ENCODE measurements at regions not wholly inside any gene's neighbourhood (a gene's known extent, or its start where the extent isn't known, plus 50 kb on each side); places are given as distances from the start of the nearest gene placed in this dataset.

DNA sequence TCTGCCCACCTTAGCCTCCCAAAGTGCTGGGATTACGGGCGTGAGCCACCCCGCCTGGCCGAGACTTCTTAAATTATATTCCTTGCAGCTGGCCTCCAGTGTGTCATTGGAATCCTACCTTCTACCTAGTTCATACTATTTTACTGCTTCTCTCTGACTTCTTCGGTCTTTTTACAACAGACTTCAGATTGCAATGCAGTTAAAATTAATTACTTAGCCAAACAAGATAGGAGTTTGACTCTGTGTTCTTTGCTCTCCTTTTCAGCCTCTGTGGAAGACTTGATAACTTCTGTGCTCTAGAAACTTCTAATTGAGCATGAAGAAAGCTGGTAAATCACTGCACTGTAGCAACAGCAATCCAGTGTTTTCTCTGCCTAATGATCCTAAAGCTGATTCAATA lies 199.5 kb downstream of the GASK1B start:
- no peak for DNase-seq (ENCODE audit: low read depth, low spot score)

DNA sequence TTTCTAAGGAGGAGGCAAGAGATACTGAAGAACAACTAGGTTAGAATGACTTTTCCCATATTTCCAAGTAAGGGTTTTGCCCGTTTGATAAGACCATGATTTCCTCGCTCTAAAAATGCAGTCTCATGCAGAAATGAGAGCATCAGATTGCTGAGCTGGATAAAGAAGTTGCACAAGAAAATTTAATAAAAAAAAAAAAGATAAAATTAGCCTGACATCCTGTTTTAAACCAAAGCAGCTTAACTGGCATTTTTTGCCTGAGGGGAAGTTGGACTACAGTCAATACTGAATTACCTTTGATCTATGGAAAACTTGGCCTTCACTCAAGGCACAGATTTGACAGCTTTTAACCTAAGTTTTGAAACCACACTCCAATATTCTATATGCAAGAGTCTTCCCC lies 208.4 kb downstream of the GASK1B start:
- no peak for DNase-seq (ENCODE audit: low read depth, low spot score)

DNA sequence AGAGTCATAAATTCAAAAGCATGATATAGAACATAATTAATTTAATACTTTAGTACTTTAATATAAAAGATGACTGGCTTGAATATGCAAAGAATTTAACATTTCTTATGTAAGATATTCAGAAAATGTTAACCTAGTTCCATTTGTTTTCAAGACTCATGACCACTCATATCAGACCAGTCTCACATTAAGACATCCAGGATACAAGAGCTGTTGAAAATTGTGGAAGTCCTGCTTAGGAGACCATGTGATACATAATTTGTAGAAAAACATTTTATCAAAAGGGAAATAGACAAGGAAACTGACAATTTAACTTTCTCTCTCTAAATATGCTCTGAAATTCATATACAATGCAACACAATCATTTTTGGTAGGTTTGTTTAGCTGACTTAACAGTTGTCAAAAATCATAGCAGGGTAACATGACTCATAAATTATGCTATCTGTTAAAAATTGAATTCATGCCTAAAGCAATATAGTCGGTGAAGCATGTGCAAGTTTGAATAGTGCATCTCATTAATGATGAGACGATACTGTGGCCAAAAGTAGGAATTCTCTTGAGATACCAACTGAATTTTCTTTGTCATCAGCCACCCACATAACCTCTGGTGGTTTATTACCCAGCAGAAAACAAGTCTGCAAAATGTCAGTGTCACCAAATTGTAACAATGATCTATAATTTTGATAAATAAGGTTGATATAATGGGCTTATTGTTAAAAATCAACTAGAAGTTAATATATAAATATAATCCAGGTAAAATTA lies 211.4 kb downstream of the GASK1B start:
- DNase-seq (ENCODE audit: low read depth, low spot score) = no peak

- DNase-seq (ENCODE audit: low read depth, low spot score) = no peak
Observed at GRCh38 chr4:157957905-157958304, 214.9 kb downstream of the GASK1B start.

DNA sequence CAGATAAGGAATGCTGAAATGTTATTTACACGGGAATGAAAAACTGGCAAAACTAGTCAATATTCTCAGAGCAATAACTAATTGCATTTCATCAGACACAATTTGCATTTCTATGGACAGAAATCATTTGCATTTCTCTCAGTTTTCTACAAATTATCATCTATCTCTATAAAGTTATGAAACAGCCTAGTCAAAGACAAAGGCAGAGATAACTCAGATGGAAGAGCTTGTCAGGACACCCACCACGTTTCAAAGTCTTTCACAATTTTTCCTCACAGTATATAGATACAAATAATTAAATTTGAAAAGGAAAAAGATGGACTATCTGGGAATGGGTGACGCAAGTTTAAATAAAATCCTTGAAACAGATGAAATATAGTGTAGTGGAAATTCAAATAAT lies 230.8 kb downstream of the GASK1B start:
- DNase-seq (ENCODE audit: low read depth, low spot score) = no peak

GRCh38 chr4:157934151-157934550 lies 238.7 kb downstream of the GASK1B start:
- no peak for DNase-seq (ENCODE audit: low read depth, low spot score)

GRCh38 chr4:157932936-157933335 lies 239.9 kb downstream of the GASK1B start:
- no peak for DNase-seq (ENCODE audit: low read depth, low spot score)

DNA sequence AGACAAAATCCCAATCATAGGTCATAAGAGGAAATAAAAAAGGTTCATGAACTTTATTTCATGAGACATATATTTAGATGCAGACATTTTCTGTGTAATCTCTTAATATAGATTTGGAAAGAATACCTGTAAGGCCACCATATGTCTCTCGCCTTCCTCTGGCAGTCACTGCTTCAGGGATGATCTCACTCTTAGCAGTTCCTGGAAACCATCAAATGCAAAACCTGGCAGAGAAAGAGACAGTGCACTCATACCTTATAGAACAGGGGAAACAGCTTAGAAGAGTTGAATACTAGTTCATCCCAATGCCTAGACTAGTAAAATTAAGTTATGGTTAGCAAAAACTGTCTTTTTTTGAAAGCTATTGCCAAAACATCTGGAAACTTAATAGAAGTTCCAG lies 243.3 kb downstream of the GASK1B start:
- DNase-seq (ENCODE audit: low read depth, low spot score) = no peak

- DNase-seq (ENCODE audit: low read depth, low spot score) = no peak
Observed at GRCh38 chr4:157918036-157918832, 254.6 kb downstream of the GASK1B start.

DNA sequence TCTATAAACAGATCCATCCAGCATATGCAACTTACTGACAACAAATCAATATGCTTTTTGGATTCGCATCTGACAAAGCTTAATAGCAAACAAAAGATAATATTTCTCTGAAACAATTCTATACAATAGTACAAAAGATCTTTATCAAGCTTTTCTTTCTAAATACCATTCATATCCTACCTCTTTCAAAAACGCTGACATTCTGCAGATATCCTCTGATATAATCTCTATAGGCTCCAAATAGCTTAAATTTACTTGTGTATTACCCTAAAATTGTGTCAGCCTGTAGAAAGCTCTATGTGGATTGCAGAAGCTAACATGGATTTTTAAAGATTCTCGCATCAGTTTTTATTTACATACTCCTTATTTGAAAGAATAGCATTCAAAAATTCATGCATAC lies 260.6 kb downstream of the GASK1B start:
- DNase-seq (ENCODE audit: low read depth, low spot score) = no peak

DNA sequence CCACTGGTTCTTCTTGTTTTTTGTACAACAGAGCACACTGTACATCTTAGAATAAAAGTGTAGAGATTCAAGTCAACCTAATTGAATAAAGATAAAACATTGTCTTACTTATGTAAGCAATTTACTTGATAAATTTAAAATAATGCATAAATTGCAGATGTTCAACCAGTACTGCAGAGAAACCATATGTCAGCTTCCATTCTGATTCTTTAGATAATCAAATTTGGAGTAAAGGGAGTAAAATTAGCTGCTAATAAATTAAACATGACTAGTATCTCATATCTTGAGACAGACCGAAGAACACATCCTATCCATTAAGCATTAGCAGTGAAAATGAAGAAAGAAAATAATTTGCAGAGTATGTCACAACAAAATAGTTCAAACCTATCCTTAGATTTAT lies 261.2 kb downstream of the GASK1B start:
- no peak for DNase-seq (ENCODE audit: low read depth, low spot score)

DNA sequence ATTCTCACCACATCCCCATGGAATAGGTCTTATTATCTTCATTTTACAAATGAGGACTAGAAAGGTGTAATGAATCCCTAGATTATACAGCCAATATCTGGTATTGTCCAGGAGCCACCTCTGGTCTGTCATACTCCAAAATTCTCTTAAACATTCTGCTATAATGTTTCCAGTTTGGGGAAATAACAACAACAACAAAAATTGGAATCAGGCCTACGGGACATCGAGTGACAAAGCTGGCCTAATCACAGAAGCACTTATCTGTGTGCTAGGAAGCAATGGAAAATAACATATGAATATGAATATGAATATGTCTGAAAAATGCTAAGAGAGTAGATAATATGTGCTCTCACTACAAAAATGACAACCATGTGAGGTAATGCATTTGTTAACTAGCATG lies 264.1 kb downstream of the GASK1B start:
- no peak for DNase-seq (ENCODE audit: low read depth, low spot score)

- no peak for DNase-seq (ENCODE audit: low read depth, low spot score)
Observed at GRCh38 chr4:157908031-157908430, 264.8 kb downstream of the GASK1B start.

DNA sequence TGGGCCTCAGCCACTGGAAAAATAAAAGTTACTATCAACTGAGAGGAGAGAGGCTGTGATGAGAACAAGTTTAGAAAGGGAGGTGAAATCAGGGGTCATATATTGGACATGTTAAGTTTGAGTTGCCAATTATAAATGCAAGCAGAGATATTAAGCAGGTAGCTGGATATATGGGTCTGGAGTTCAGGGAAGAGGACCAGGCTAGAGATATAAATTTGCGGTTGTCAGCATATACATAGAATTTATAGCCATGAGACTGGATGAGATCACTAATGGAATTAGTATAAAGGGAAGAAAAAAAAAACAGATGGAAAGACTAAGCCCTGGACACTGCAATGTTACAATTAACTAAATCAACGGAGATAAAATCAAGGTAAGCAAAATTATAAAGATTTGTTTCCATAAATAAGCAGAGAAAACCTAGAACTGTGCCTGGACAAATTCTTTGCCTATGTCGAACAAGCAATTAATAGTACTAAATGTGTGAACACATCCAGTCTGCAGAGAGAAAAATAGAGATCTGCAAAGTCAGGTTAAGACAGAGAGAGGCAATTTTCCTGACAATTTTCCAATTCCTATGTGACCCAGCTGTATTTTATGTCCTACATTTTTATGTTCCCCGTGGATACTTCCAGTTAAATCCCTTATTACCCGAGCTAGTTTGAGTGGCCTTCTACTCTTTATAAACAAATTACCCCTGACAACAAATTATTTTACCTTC lies 265.4 kb downstream of the GASK1B start:
- DNase-seq (ENCODE audit: low read depth, low spot score) = no peak

GRCh38 chr4:157898836-157899605 lies 273.8 kb downstream of the GASK1B start:
- no peak for DNase-seq (ENCODE audit: low read depth, low spot score)

GRCh38 chr4:157897855-157898370 lies 274.9 kb downstream of the GASK1B start:
- DNase-seq (ENCODE audit: low read depth, low spot score) = no peak

GRCh38 chr4:157896726-157897125 lies 276.1 kb downstream of the GASK1B start:
- DNase-seq (ENCODE audit: low read depth, low spot score) = no peak

- no peak for DNase-seq (ENCODE audit: low read depth, low spot score)
Observed at GRCh38 chr4:157895205-157895604, 277.6 kb downstream of the GASK1B start.

- no peak for DNase-seq (ENCODE audit: low read depth, low spot score)
Observed at GRCh38 chr4:157889788-157890187, 283.0 kb downstream of the GASK1B start.

DNA sequence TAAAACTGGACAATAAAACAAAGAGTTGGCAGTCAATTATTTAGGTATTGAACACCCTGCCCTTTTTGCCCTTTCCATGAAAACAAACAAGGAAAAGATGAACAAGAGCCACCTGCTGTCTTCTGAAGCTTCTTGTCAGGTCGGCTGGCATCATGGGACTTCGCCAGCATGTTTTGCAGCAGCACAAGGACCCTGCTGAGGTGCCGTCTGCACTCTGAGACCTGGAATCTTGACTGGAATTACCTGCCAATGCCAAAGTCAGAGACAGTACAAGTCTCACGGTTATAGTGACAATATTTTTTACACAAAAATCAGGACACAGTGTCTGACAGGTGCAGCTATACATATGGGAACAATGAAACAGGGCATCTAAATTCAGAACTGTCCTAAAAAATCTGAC lies 284.5 kb downstream of the GASK1B start:
- no peak for DNase-seq (ENCODE audit: low read depth, low spot score)

DNA sequence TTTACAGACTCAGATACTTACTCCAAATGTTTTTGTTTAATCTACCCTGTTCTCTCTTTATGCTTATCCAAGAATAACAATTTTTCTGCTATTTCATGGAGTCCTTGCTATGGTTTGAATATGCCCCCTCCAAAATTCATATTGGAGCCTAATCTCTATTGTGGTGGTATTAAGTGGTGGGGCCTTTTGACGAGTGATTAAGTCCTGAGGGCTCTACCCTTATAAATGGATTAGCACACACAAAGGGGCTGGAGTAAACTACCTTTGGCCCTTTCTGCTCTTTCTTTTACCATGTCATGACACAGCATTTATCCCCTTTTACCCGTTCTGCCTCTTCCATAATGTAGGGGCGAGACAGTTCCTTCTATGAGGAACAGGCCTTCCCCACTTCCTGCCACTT lies 285.5 kb downstream of the GASK1B start:
- DNase-seq (ENCODE audit: low read depth, low spot score) = no peak

- DNase-seq (ENCODE audit: low read depth, low spot score) = no peak
Observed at GRCh38 chr4:157886645-157887044, 286.2 kb downstream of the GASK1B start.
